ENCODE measurements at regions not wholly inside any gene's neighbourhood (a gene's known extent, or its start where the extent isn't known, plus 50 kb on each side); places are given as distances from the start of the nearest gene placed in this dataset.

GRCh38 chr11:81080476-81080875 lies 1639.6 kb upstream of the TENM4 start:
- no peak for DNase-seq

- no peak for DNase-seq
These were observed 1631.4 kb upstream of the TENM4 start for GRCh38 chr11:81072273-81072672.

GRCh38 chr11:81071606-81072005 lies 1630.8 kb upstream of the TENM4 start:
- no peak for DNase-seq

- no peak for DNase-seq
These were observed 1630.1 kb upstream of the TENM4 start for GRCh38 chr11:81070948-81071347.

GRCh38 chr11:81059356-81059755 lies 1618.5 kb upstream of the TENM4 start:
- no peak for DNase-seq

- no peak for DNase-seq
These were observed 1611.7 kb upstream of the TENM4 start for GRCh38 chr11:81052344-81053158.

GRCh38 chr11:81039916-81040524 lies 1599.2 kb upstream of the TENM4 start:
- DNase-seq: no peak

GRCh38 chr11:81036168-81036870 lies 1595.5 kb upstream of the TENM4 start:
- peak; percentile 13 for DNase-seq

- DNase-seq: peak; percentile 22
These were observed 1593.1 kb upstream of the TENM4 start for GRCh38 chr11:81033779-81034540.

GRCh38 chr11:81032906-81033305 lies 1592.1 kb upstream of the TENM4 start:
- DNase-seq: no peak

GRCh38 chr11:81030186-81030585 lies 1589.4 kb upstream of the TENM4 start:
- peak; percentile 86 for DNase-seq

- DNase-seq: no peak
These were observed 1585.2 kb upstream of the TENM4 start for GRCh38 chr11:81026032-81026431.

- DNase-seq: no peak
These were observed 1581.2 kb upstream of the TENM4 start for GRCh38 chr11:81022057-81022456.

- no peak for DNase-seq
These were observed 1569.8 kb upstream of the TENM4 start for GRCh38 chr11:81010631-81011030.

GRCh38 chr11:81007046-81007445 lies 1566.2 kb upstream of the TENM4 start:
- DNase-seq: peak; percentile 67

GRCh38 chr11:81005595-81005994 lies 1564.8 kb upstream of the TENM4 start:
- DNase-seq: peak; percentile 66

GRCh38 chr11:81004576-81004975 lies 1563.7 kb upstream of the TENM4 start:
- DNase-seq: no peak

GRCh38 chr11:81002374-81002773 lies 1561.5 kb upstream of the TENM4 start:
- DNase-seq: no peak

- DNase-seq: no peak
These were observed 1559.9 kb upstream of the TENM4 start for GRCh38 chr11:81000735-81001134.

- DNase-seq: peak; percentile 24
These were observed 1559.5 kb upstream of the TENM4 start for GRCh38 chr11:81000334-81000733.

- no peak for DNase-seq
These were observed 1554.7 kb upstream of the TENM4 start for GRCh38 chr11:80995523-80995922.

GRCh38 chr11:80993536-80993935 lies 1552.7 kb upstream of the TENM4 start:
- DNase-seq: no peak

GRCh38 chr11:80990885-80991284 lies 1550.1 kb upstream of the TENM4 start:
- no peak for DNase-seq

Measured in DMS53 (cell line).